IMR-90 (cell line): ENCODE measurements at regions not wholly inside any gene's neighbourhood (a gene's known extent, or its start where the extent isn't known, plus 50 kb on each side); places are given as distances from the start of the nearest gene placed in this dataset.

Experiments
- ATAC-seq: fragments of 200-7000 bp; cut with Tn5 transposase; 2 replicates; pipeline ENCODE4 v1.9.1; 2020; ENCODE audit warnings: low read depth, mild to moderate bottlenecking, moderate library complexity
- BruUV-seq: library from RNA; stranded (reverse); fragments of 400-500 nt; replicated peaks from 2 replicates; lab custom pipeline; 2021; lab: Mats Ljungman, UMichigan
- CTCF ChIA-PET: fragments of 300-600 bp; formaldehyde crosslinking; extraction: SDS; loops from one replicate; lab custom pipeline; 2021; ENCODE audit warnings: antibody characterized with exemption; lab: Yijun Ruan, JAX
- POLR2A ChIA-PET: fragments of 300-600 bp; sonication (Branson Sonifier 250); formaldehyde crosslinking; loops from one replicate; lab custom pipeline; 2022; ENCODE audit warnings: antibody characterized with exemption; ENCODE audit not compliant: unreplicated experiment; lab: Charles Lee
- DNase-seq: peaks from one replicate; pipeline ENCODE4 v3.0.0; 2013
- H2AFZ ChIP-seq: replicated peaks from 2 replicates; pipeline ENCODE3; 2013; ENCODE audit warnings: low read length, mild to moderate bottlenecking; ENCODE audit not compliant: poor library complexity
- H2AK5ac ChIP-seq: 2 replicates; pipeline ENCODE4 v1.6.1; 2013; ENCODE audit warnings: low read depth, low read length, inconsistent platforms
- H2AK9ac ChIP-seq: replicated peaks from 2 replicates; pipeline ENCODE3; 2013; ENCODE audit warnings: mild to moderate bottlenecking, low read depth, low read length, moderate library complexity; ENCODE audit not compliant: poor library complexity
- H2BK120ac ChIP-seq: 2 replicates; pipeline ENCODE4 v1.6.1; 2013; ENCODE audit warnings: low read depth, low read length, inconsistent platforms
- H2BK15ac ChIP-seq: 3 replicates; pipeline ENCODE4 v1.6.1; 2013; ENCODE audit warnings: low read depth, low read length, inconsistent platforms
- H2BK20ac ChIP-seq: 2 replicates; pipeline ENCODE4 v1.6.1; 2013; ENCODE audit warnings: low read depth, mild to moderate bottlenecking, inconsistent platforms, low read length, moderate library complexity
- H2BK5ac ChIP-seq: 2 replicates; pipeline ENCODE4 v1.6.1; 2013; ENCODE audit warnings: mild to moderate bottlenecking, low read depth, low read length, inconsistent platforms; ENCODE audit not compliant: poor library complexity, severe bottlenecking
- H3K14ac ChIP-seq: replicated peaks from 2 replicates; pipeline ENCODE4 v1.6.1; 2013; ENCODE audit warnings: low read depth, low read length, inconsistent platforms
- H3K18ac ChIP-seq: 2 replicates; pipeline ENCODE4 v1.6.1; 2013; ENCODE audit warnings: low read depth, low read length, control low read depth
- H3K23ac ChIP-seq: 2 replicates; pipeline ENCODE4 v1.6.1; 2013; ENCODE audit warnings: low read depth, low read length, inconsistent platforms
- H3K27ac ChIP-seq: 2 replicates; pipeline ENCODE4 v1.5.1; 2013; ENCODE audit warnings: mild to moderate bottlenecking, control low read depth, low read length; ENCODE audit not compliant: insufficient read depth
- H3K27me3 ChIP-seq: 2 replicates; pipeline ENCODE4 v1.6.1; 2013; ENCODE audit warnings: low read length; ENCODE audit not compliant: control insufficient read depth, insufficient read depth
- H3K36me3 ChIP-seq: 2 replicates; pipeline ENCODE4 v1.6.1; 2013; ENCODE audit warnings: low read length, mixed read lengths; ENCODE audit not compliant: control insufficient read depth, insufficient read depth
- H3K4ac ChIP-seq: 2 replicates; pipeline ENCODE4 v1.6.1; 2013; ENCODE audit warnings: low read depth, low read length, inconsistent platforms
- H3K4me1 ChIP-seq: 2 replicates; pipeline ENCODE4 v1.6.1; 2013; ENCODE audit warnings: low read length, mixed read lengths; ENCODE audit not compliant: control insufficient read depth, insufficient read depth
- H3K4me2 ChIP-seq: 2 replicates; pipeline ENCODE4 v1.6.1; 2013; ENCODE audit warnings: low read depth, mild to moderate bottlenecking, control low read depth, low read length, moderate library complexity
- H3K4me3 ChIP-seq: 2 replicates; pipeline ENCODE4 v1.5.1; 2013; ENCODE audit warnings: low read depth, mild to moderate bottlenecking, control low read depth, low read length, moderate library complexity; ENCODE audit not compliant: insufficient read depth
- H3K56ac ChIP-seq: 2 replicates; pipeline ENCODE4 v1.6.1; 2013; ENCODE audit warnings: low read length, inconsistent platforms; ENCODE audit not compliant: insufficient read depth; ENCODE audit errors: extremely low read depth
- H3K79me1 ChIP-seq, 2 experiments: 2 replicates each; pipeline ENCODE4 v1.6.1; 2013; ENCODE audit warnings: low read length in 2 of 2, inconsistent platforms in 1 of 2, low read depth in 1 of 2
- H3K9ac ChIP-seq: 2 replicates; pipeline ENCODE4 v1.6.1; 2013; ENCODE audit warnings: low read depth, low read length, control low read depth
- H3K9me1 ChIP-seq: 2 replicates; pipeline ENCODE4 v1.6.1; 2013; ENCODE audit warnings: low read length, inconsistent platforms; ENCODE audit not compliant: insufficient read depth
- H3K9me3 ChIP-seq: 2 replicates; pipeline ENCODE4 v1.6.1; 2013; ENCODE audit warnings: low read length; ENCODE audit not compliant: control insufficient read depth, insufficient read depth
- H4K20me1 ChIP-seq: 2 replicates; pipeline ENCODE4 v1.6.1; 2013; ENCODE audit warnings: low read length, inconsistent platforms; ENCODE audit not compliant: insufficient read depth
- H4K5ac ChIP-seq: 2 replicates; pipeline ENCODE4 v1.6.1; 2013; ENCODE audit warnings: mild to moderate bottlenecking, low read depth, low read length, control low read depth
- H4K8ac ChIP-seq, 2 experiments: 2 replicates each; pipeline ENCODE4 v1.6.1; 2013; ENCODE audit warnings: low read depth in 2 of 2, low read length in 2 of 2, control low read depth in 1 of 2, inconsistent platforms in 1 of 2
- H4K91ac ChIP-seq: 2 replicates; pipeline ENCODE4 v1.6.1; 2013; ENCODE audit warnings: low read depth, low read length, inconsistent platforms; ENCODE audit not compliant: insufficient read depth
- BHLHE40 ChIP-seq: fragments of 150-350 bp; IDR thresholded peaks from 2 replicates; pipeline ENCODE4 v1.6.1; 2016; ENCODE audit warnings: mild to moderate bottlenecking, low read depth, low read length
- CEBPB ChIP-seq: IDR thresholded peaks from 2 replicates; pipeline ENCODE4 v1.6.1; 2012; ENCODE audit warnings: low read depth, low read length, improper control_type of control experiment
- CHD1 ChIP-seq: IDR thresholded peaks from 2 replicates; pipeline ENCODE4 v1.6.1; 2012; ENCODE audit warnings: low read depth, low read length, improper control_type of control experiment
- FOS ChIP-seq: fragments of 150-350 bp; IDR thresholded peaks from 2 replicates; pipeline ENCODE4 v1.6.1; 2016; ENCODE audit warnings: low read depth, low read length
- MAFK ChIP-seq: IDR thresholded peaks from 2 replicates; pipeline ENCODE4 v1.6.1; 2012; ENCODE audit warnings: low read depth, low read length, improper control_type of control experiment
- MAZ ChIP-seq: IDR thresholded peaks from 2 replicates; pipeline ENCODE4 v1.6.1; 2012; ENCODE audit warnings: low read depth, mild to moderate bottlenecking, low read length, improper control_type of control experiment, moderate library complexity, borderline replicate concordance
- MXI1 ChIP-seq: IDR thresholded peaks from 2 replicates; pipeline ENCODE4 v1.6.1; 2012; ENCODE audit warnings: low read depth, mild to moderate bottlenecking, low read length, moderate library complexity, borderline replicate concordance
- NFE2L2 ChIP-seq: fragments of 150-350 bp; IDR thresholded peaks from 2 replicates; pipeline ENCODE4 v1.6.1; 2016; ENCODE audit warnings: low read depth, mild to moderate bottlenecking, low read length
- POLR2A ChIP-seq: IDR thresholded peaks from 2 replicates; pipeline ENCODE4 v1.6.1; 2012; ENCODE audit warnings: mild to moderate bottlenecking, low read depth, low read length
- RAD21 ChIP-seq: IDR thresholded peaks from 2 replicates; pipeline ENCODE4 v1.6.1; 2012; ENCODE audit warnings: low read length, improper control_type of control experiment
- RCOR1 ChIP-seq: IDR thresholded peaks from 2 replicates; pipeline ENCODE4 v1.6.1; 2012; ENCODE audit warnings: mild to moderate bottlenecking, low read length, improper control_type of control experiment; ENCODE audit not compliant: insufficient replicate concordance
- RFX5 ChIP-seq: IDR thresholded peaks from 2 replicates; pipeline ENCODE4 v1.8.0; 2012; ENCODE audit warnings: low read depth, mild to moderate bottlenecking, low read length, moderate library complexity
- SMC3 ChIP-seq: fragments of 150-350 bp; IDR thresholded peaks from 2 replicates; pipeline ENCODE4 v1.6.1; 2016; ENCODE audit warnings: low read depth, mild to moderate bottlenecking, antibody characterized with exemption, low read length, moderate library complexity
- WGBS, 2 experiments: methylation state at CpG; one replicate each; pipeline versions ENCODE4 v1.1.5 to v1.1.7; 2013; ENCODE audit warnings: missing lambda C conversion rate in 2 of 2; ENCODE audit not compliant: insufficient read length in 1 of 2; ENCODE audit errors: extremely low coverage in 2 of 2; 5-methylcytosine and 5-hydroxymethylcytosine counted together
- dilution Hi-C: fragments of 300-500 bp; cut with HindIII; formaldehyde crosslinking; loops from one replicate; pipeline ENCODE4 v1.14.3; 2018; ENCODE audit warnings: low sequenced_read_pairs; ENCODE audit not compliant: unreplicated experiment
- in situ Hi-C: fragments of 300-500 bp; cut with MboI; formaldehyde crosslinking; loops from 3 replicates; pipeline ENCODE4 v1.14.3; 2019; ENCODE audit warnings: low sequenced_read_pairs, inconsistent platforms, mixed read lengths
- intact Hi-C: fragments of 100-400 bp; cut with micrococcal nuclease; formaldehyde crosslinking; loops from 2 replicates; pipeline ENCODE4 v1.10.0; 2022
- TF ChIP-seq, protein P1 (sequence below): fragments of 150-350 bp; IDR thresholded peaks from 2 replicates; pipeline ENCODE4 v1.6.1; 2017; ENCODE audit warnings: mild to moderate bottlenecking, antibody characterized with exemption, low read length, low read depth
- TF ChIP-seq, protein P2 (sequence below): conservative IDR thresholded peaks from 2 replicates; pipeline ENCODE4 v1.5.1; 2012; ENCODE audit warnings: mild to moderate bottlenecking, low read depth, low read length, improper control_type of control experiment
- TF ChIP-seq, protein P3 (sequence below): fragments of 150-350 bp; IDR thresholded peaks from 2 replicates; pipeline ENCODE4 v1.6.1; 2016; ENCODE audit warnings: low read depth, mild to moderate bottlenecking, low read length, moderate library complexity, borderline replicate concordance

DNA sequence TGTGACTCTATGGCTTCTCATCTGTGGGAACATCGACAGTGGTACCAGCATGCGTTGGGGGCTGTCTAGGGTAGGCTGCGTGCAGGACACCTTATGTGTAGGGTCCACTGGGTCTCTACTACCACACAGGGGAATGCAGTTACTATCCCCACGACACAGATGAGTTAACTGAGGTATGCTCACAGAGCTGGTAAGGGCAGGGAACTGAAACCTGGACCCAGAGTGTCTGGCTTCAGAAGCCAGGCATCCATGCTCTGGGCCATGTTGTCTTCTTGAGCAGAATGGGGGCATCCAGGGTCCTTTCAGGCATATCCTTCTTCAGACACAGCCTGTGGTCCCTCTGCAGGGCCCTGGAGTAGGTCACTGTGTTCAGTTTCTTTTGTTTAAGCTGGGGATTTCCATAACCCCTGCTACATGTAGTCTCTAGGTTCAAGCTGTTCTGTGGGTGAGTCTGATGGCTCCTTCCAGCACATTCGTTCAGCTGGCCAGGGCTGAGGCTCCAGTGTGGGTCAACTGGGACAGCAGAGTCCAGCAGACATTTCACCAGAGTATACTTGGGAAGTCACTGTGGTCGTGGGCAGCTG, 148.8 kb downstream of the GADD45G start:
- no peak overlapping the region for H3K18ac ChIP-seq
- no peak overlapping the region for H3K4me3 ChIP-seq
- H2AFZ ChIP-seq = no peak overlapping the region
- DNase-seq (no peak), ATAC-seq (no peak)
- no peaks in the 10 kb centered on the region; the same call in 1 of the 2 replicates for H3K9me3 ChIP-seq
- H2BK5ac ChIP-seq = no peak overlapping the region
- no TSS peak for BruUV-seq
- in situ Hi-C loops = no loop called here
- no peak overlapping the region for H3K4me2 ChIP-seq
- no peak overlapping the region for H3K56ac ChIP-seq
- H2AK5ac ChIP-seq = no peak overlapping the region
- no peaks in the 10 kb centered on the region; the same call in 1 of the 2 replicates for H3K27me3 ChIP-seq
- H3K14ac ChIP-seq = no peak overlapping the region
- intact Hi-C loops = no loop called here
- H2BK15ac ChIP-seq = no peak overlapping the region
- H2BK120ac ChIP-seq = no peak overlapping the region
- no peaks in the 10 kb centered on the region for H3K79me1 ChIP-seq
- ChIA-PET CTCF (no interaction called here), POLR2A (no interaction called here)
- no CpG with 5 or more reads among the region's 6 CpGs for WGBS, 2 experiments
- no peaks in the 10 kb centered on the region for H4K20me1 ChIP-seq
- no peak overlapping the region for H3K9ac ChIP-seq
- no peak overlapping the region for H4K8ac ChIP-seq
- H3K4ac ChIP-seq = no peak overlapping the region
- no peak overlapping the region for H2AK9ac ChIP-seq
- H3K36me3 ChIP-seq = no peaks in the 10 kb centered on the region
- H4K5ac ChIP-seq = no peak overlapping the region
- H3K4me1 ChIP-seq = no peaks in the 10 kb centered on the region
- no peak overlapping the region for H3K27ac ChIP-seq
- no peaks in the 10 kb centered on the region for H3K9me1 ChIP-seq
- TF ChIP-seq FOS (no peak), MAZ (no peak), RFX5 (no peak), NFE2L2 (no peak), RCOR1 (no peak), BHLHE40 (no peak), MAFK (no peak), RAD21 (no peak), CHD1 (no peak), CEBPB (no peak), POLR2A (no peak), SMC3 (no peak), MXI1 (no peak)
- TF ChIP-seq, protein P1, sequence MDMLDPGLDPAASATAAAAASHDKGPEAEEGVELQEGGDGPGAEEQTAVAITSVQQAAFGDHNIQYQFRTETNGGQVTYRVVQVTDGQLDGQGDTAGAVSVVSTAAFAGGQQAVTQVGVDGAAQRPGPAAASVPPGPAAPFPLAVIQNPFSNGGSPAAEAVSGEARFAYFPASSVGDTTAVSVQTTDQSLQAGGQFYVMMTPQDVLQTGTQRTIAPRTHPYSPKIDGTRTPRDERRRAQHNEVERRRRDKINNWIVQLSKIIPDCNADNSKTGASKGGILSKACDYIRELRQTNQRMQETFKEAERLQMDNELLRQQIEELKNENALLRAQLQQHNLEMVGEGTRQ = no peak
- TF ChIP-seq, protein P2, sequence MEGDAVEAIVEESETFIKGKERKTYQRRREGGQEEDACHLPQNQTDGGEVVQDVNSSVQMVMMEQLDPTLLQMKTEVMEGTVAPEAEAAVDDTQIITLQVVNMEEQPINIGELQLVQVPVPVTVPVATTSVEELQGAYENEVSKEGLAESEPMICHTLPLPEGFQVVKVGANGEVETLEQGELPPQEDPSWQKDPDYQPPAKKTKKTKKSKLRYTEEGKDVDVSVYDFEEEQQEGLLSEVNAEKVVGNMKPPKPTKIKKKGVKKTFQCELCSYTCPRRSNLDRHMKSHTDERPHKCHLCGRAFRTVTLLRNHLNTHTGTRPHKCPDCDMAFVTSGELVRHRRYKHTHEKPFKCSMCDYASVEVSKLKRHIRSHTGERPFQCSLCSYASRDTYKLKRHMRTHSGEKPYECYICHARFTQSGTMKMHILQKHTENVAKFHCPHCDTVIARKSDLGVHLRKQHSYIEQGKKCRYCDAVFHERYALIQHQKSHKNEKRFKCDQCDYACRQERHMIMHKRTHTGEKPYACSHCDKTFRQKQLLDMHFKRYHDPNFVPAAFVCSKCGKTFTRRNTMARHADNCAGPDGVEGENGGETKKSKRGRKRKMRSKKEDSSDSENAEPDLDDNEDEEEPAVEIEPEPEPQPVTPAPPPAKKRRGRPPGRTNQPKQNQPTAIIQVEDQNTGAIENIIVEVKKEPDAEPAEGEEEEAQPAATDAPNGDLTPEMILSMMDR = no peak
- TF ChIP-seq, protein P3, sequence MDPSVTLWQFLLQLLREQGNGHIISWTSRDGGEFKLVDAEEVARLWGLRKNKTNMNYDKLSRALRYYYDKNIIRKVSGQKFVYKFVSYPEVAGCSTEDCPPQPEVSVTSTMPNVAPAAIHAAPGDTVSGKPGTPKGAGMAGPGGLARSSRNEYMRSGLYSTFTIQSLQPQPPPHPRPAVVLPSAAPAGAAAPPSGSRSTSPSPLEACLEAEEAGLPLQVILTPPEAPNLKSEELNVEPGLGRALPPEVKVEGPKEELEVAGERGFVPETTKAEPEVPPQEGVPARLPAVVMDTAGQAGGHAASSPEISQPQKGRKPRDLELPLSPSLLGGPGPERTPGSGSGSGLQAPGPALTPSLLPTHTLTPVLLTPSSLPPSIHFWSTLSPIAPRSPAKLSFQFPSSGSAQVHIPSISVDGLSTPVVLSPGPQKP = no peak
- no peak overlapping the region for H3K23ac ChIP-seq
- dilution Hi-C loops = no loop called here
- no peak overlapping the region for H4K91ac ChIP-seq
- H2BK20ac ChIP-seq = no peak overlapping the region
